K562 (cell line): ENCODE measurements at regions not wholly inside any gene's neighbourhood (a gene's known extent, or its start where the extent isn't known, plus 50 kb on each side); places are given as distances from the start of the nearest gene placed in this dataset.

Source experiments
- ATAC-seq: fragments of 200-7000 bp; cut with Tn5 transposase; 3 replicates; pipeline ENCODE4 v1.9.1; 2020; ENCODE audit warnings: moderate library complexity
- BruUV-seq: library from RNA; stranded (reverse); fragments of 400-500 nt; replicated peaks from 2 replicates; lab custom pipeline; 2021; lab: Mats Ljungman, UMichigan
- CTCF ChIA-PET: fragments of 300-600 bp; formaldehyde crosslinking; extraction: SDS; loops from one replicate; lab custom pipeline; 2021; ENCODE audit warnings: low intra/inter-chr PET ratio; lab: Yijun Ruan, JAX
- POLR2A ChIA-PET: fragments of 300-600, 350-650 bp; sonication (Branson Sonifier 250); formaldehyde crosslinking; extraction: SDS; loops from one replicate; lab custom pipeline; 2021; ENCODE audit warnings: antibody characterized with exemption, inconsistent platforms; lab: Yijun Ruan, JAX
- DNase-seq, 4 experiments: peaks; one replicate each; pipeline versions ENCODE4 v3.0.0 to v3.0.0-alpha.2; 2011 to 2018; ENCODE audit warnings: low spot score in 3 of 4, mixed read lengths in 3 of 4; ENCODE audit errors: extremely low read depth in 1 of 4
- FAIRE-seq: peaks from 2 replicates; lab custom pipeline; 2011; peaks lifted over from hg19 to GRCh38; lab: Jason Lieb, UNC
- H2AFZ ChIP-seq: 2 replicates; pipeline ENCODE4 v1.6.0; 2011; ENCODE audit warnings: low read depth, low read length, control low read depth, inconsistent platforms
- H3K27ac ChIP-seq: fragments of 200-600 bp; 3 replicates; pipeline ENCODE4 v1.8.0; 2011; ENCODE audit warnings: low read depth, mild to moderate bottlenecking, control low read depth, inconsistent platforms, low read length, moderate library complexity, mixed read lengths; ENCODE audit errors: extremely low read depth
- H3K27me3 ChIP-seq, 2 experiments: fragments of 300-600 bp in 1 of 2; 2 replicates in 1 of 2; 3 replicates in 1 of 2; pipeline versions ENCODE4 v1.6.0 to v1.8.0; 2011; ENCODE audit warnings: inconsistent platforms in 2 of 2, low read length in 2 of 2, mild to moderate bottlenecking in 1 of 2, mixed read lengths in 1 of 2, moderate library complexity in 1 of 2; ENCODE audit not compliant: control insufficient read depth in 2 of 2, insufficient read depth in 2 of 2
- H3K36me3 ChIP-seq: fragments of 300-600 bp; 3 replicates; pipeline ENCODE4 v1.8.0; 2011; ENCODE audit warnings: mild to moderate bottlenecking, low read length, inconsistent platforms; ENCODE audit not compliant: control insufficient read depth, insufficient read depth
- H3K4me1 ChIP-seq, 2 experiments: fragments of 200-600 bp in 1 of 2; replicated peaks in 1 of 2; 2 replicates in 1 of 2; 3 replicates in 1 of 2; pipeline versions ENCODE4 v1.5.1 to v1.8.0; 2011; ENCODE audit warnings: inconsistent platforms in 2 of 2, low read length in 2 of 2, mild to moderate bottlenecking in 1 of 2, mixed read lengths in 1 of 2, moderate library complexity in 1 of 2; ENCODE audit not compliant: control insufficient read depth in 2 of 2, insufficient read depth in 2 of 2
- H3K4me2 ChIP-seq: 2 replicates; pipeline ENCODE4 v1.6.1; 2011; ENCODE audit warnings: low read length, control low read depth, inconsistent platforms, mixed read lengths; ENCODE audit not compliant: insufficient read depth
- H3K4me3 ChIP-seq: fragments of 200-600 bp; sonication (generic), shearing (Covaris generic); 2 replicates; pipeline ENCODE4 v1.5.1; 2016; ENCODE audit warnings: control low read depth, inconsistent platforms
- H3K79me2 ChIP-seq: fragments of 200-600 bp; 3 replicates; pipeline ENCODE4 v1.8.0; 2011; ENCODE audit warnings: low read length, inconsistent platforms; ENCODE audit not compliant: control insufficient read depth, insufficient read depth
- H3K9ac ChIP-seq, 2 experiments: 2 replicates each; pipeline versions ENCODE4 v1.6.0 to v1.6.1; 2011; ENCODE audit warnings: low read depth in 2 of 2, low read length in 2 of 2, control low read depth in 1 of 2, inconsistent platforms in 1 of 2, mild to moderate bottlenecking in 1 of 2, mixed read lengths in 1 of 2; ENCODE audit not compliant: insufficient read depth in 1 of 2
- H3K9me1 ChIP-seq: one replicate; pipeline ENCODE4 v1.6.0; 2011; ENCODE audit warnings: inconsistent platforms, mild to moderate bottlenecking, low read length, moderate library complexity; ENCODE audit not compliant: control insufficient read depth, insufficient read depth
- H3K9me3 ChIP-seq: replicated peaks from 2 replicates; pipeline ENCODE4 v1.5.1; 2011; ENCODE audit warnings: low read depth, low read length, inconsistent platforms; ENCODE audit not compliant: control insufficient read depth, insufficient read depth
- H4K20me1 ChIP-seq: replicated peaks from 2 replicates; pipeline ENCODE4 v1.6.1; 2011; ENCODE audit warnings: low read length, inconsistent platforms, mixed read lengths; ENCODE audit not compliant: control insufficient read depth, insufficient read depth
- BACH1 ChIP-seq: fragments of 200-800 bp; sonication (Bioruptor generic); IDR thresholded peaks from 2 replicates; pipeline ENCODE4 v1.6.1; 2016; ENCODE audit warnings: missing genetic modification characterization, missing compliant biosample characterization
- E2F5 ChIP-seq: sonication (generic); formaldehyde crosslinking; IDR thresholded peaks from 2 replicates; pipeline ENCODE4 v1.8.0; 2022; ENCODE audit warnings: mild to moderate bottlenecking, missing genetic modification reagents
- EGR1 ChIP-seq: fragments of 450-650 bp; conservative IDR thresholded peaks from 2 replicates; pipeline ENCODE4 v1.6.1; 2017; ENCODE audit warnings: mild to moderate bottlenecking
- MYNN ChIP-seq, 2 experiments: sonication (generic); formaldehyde crosslinking in 1 of 2; IDR thresholded peaks; 2 replicates each; pipeline versions ENCODE4 v1.5.0 to v1.6.1; 2016 to 2020; ENCODE audit warnings: antibody characterized with exemption in 1 of 2, missing genetic modification reagents in 1 of 2
- PCBP2 ChIP-seq: fragments of 200-400 bp; formaldehyde crosslinking; IDR thresholded peaks from 2 replicates; pipeline ENCODE4 v1.6.1; 2018; ENCODE audit warnings: low read length, low read depth, mild to moderate bottlenecking, moderate library complexity; ENCODE audit not compliant: poor library complexity, severe bottlenecking
- RUNX1 ChIP-seq: sonication (generic); IDR thresholded peaks from 2 replicates; pipeline ENCODE4 v1.6.1; 2016; ENCODE audit warnings: antibody characterized with exemption, low read depth
- SUPT5H ChIP-seq: fragments of 450-650 bp; IDR thresholded peaks from 2 replicates; pipeline ENCODE4 v1.6.1; 2016
- UBTF ChIP-seq, 2 experiments: IDR thresholded peaks; 2 replicates each; pipeline ENCODE4 v1.6.1; 2012; ENCODE audit warnings: improper control_type of control experiment in 2 of 2, low read depth in 2 of 2, low read length in 2 of 2, borderline replicate concordance in 1 of 2
- WGBS: fragments of 100-300 bp; shearing (Covaris generic); methylation state at CpG from one replicate; pipeline ENCODE4 v1.1.6; 2016; ENCODE audit warnings: low coverage, mixed read lengths; ENCODE audit not compliant: insufficient coverage; ENCODE audit errors: missing lambda C conversion rate; 5-methylcytosine and 5-hydroxymethylcytosine counted together
- in situ Hi-C: fragments of 300-500 bp; cut with MboI; formaldehyde crosslinking; loops from 4 replicates; pipeline ENCODE4 v1.15.0; 2018; ENCODE audit warnings: inconsistent platforms, mixed read lengths
- intact Hi-C: fragments of 100-400 bp; cut with micrococcal nuclease; formaldehyde crosslinking; loops from 2 replicates; pipeline ENCODE4 v1.14.2; 2022
- TF ChIP-seq, protein P1 (sequence below): sonication (generic); formaldehyde crosslinking; IDR thresholded peaks from 2 replicates; pipeline ENCODE4 v1.8.1; 2023; ENCODE audit warnings: mild to moderate bottlenecking, missing genetic modification reagents
- TF ChIP-seq, protein P2 (sequence below): fragments of 150-350 bp; conservative IDR thresholded peaks from 2 replicates; pipeline ENCODE4 v1.6.1; 2014; ENCODE audit warnings: low read length

DNA sequence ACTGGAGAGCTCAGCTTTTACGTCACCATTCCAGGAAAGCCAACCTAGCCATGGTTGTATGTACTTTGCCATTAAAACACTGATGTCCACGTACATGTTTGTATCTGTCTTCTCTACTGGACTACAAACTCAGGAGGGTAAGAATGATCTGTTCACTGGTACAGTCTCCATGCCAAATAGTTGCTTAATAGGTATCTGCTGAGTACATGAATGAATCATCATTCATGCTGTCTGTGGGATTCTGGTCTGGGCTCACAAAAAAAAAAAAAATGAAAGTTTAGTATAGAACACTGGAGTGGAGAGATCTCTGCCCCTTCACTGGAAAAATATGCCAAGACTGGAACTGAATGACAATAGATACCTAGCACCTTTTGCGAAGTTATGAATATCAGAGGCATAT lies 102.6 kb upstream of the ITGA4 start:
- FAIRE-seq (no peak), ATAC-seq (no peak), DNase-seq (no peak)
- Histone ChIP-seq H4K20me1 (no peaks in the 10 kb centered on the region), H3K4me2 (no peak overlapping the region), H3K27ac (no peak overlapping the region), H3K36me3 (no peaks in the 10 kb centered on the region), H2AFZ (no peak overlapping the region), H3K9me1 (no peaks in the 10 kb centered on the region), H3K9me3 (no peaks in the 10 kb centered on the region), H3K27me3 (no peaks in the 10 kb centered on the region), H3K4me1 (no peaks in the 10 kb centered on the region), H3K4me3 (no peak overlapping the region), H3K9ac (no peak overlapping the region), H3K79me2 (no peaks in the 10 kb centered on the region)
- ChIA-PET CTCF (no interaction called here), POLR2A (no interaction called here)
- 0% methylated on average over 3 of the region's 3 CpGs for WGBS
- intact Hi-C loops (no loop called here), in situ Hi-C loops (no loop called here)
- TF ChIP-seq, protein P1, sequence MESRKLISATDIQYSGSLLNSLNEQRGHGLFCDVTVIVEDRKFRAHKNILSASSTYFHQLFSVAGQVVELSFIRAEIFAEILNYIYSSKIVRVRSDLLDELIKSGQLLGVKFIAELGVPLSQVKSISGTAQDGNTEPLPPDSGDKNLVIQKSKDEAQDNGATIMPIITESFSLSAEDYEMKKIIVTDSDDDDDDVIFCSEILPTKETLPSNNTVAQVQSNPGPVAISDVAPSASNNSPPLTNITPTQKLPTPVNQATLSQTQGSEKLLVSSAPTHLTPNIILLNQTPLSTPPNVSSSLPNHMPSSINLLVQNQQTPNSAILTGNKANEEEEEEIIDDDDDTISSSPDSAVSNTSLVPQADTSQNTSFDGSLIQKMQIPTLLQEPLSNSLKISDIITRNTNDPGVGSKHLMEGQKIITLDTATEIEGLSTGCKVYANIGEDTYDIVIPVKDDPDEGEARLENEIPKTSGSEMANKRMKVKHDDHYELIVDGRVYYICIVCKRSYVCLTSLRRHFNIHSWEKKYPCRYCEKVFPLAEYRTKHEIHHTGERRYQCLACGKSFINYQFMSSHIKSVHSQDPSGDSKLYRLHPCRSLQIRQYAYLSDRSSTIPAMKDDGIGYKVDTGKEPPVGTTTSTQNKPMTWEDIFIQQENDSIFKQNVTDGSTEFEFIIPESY (CRISPR knock-in tag): no peak
- TF ChIP-seq E2F5 (CRISPR knock-in tag) (no peak), EGR1 (no peak), BACH1 (tag) (no peak), PCBP2 (no peak), UBTF (IDR thresholded peaks at IDR 0.05; ENCODE audit: borderline replicate concordance in 1 of 2, low read depth in 2 of 2, low read length in 2 of 2) (no peak), RUNX1 (no peak), SUPT5H (no peak), MYNN (IDR thresholded peaks at IDR 0.05) (no peak), MYNN (CRISPR knock-in tag; IDR thresholded peaks at IDR 0.05) (no peak)
- TF ChIP-seq, protein P2, sequence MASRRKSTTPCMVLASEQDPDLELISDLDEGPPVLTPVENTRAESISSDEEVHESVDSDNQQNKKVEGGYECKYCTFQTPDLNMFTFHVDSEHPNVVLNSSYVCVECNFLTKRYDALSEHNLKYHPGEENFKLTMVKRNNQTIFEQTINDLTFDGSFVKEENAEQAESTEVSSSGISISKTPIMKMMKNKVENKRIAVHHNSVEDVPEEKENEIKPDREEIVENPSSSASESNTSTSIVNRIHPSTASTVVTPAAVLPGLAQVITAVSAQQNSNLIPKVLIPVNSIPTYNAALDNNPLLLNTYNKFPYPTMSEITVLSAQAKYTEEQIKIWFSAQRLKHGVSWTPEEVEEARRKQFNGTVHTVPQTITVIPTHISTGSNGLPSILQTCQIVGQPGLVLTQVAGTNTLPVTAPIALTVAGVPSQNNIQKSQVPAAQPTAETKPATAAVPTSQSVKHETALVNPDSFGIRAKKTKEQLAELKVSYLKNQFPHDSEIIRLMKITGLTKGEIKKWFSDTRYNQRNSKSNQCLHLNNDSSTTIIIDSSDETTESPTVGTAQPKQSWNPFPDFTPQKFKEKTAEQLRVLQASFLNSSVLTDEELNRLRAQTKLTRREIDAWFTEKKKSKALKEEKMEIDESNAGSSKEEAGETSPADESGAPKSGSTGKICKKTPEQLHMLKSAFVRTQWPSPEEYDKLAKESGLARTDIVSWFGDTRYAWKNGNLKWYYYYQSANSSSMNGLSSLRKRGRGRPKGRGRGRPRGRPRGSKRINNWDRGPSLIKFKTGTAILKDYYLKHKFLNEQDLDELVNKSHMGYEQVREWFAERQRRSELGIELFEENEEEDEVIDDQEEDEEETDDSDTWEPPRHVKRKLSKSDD: no peak
- no TSS peak for BruUV-seq
